ENCODE measurements at regions not wholly inside any gene's neighbourhood (a gene's known extent, or its start where the extent isn't known, plus 50 kb on each side); places are given as distances from the start of the nearest gene placed in this dataset.

- no peak for DNase-seq (ENCODE audit: low read depth in 2 of 2)
Measured at GRCh38 chr14:42143114-42143513, 536.4 kb downstream of the LRFN5 start.

GRCh38 chr14:42141328-42141727 is 534.7 kb downstream of the LRFN5 start:
- no peak for DNase-seq (ENCODE audit: low read depth in 2 of 2)

GRCh38 chr14:42140831-42141279 is 534.2 kb downstream of the LRFN5 start:
- DNase-seq (ENCODE audit: low read depth in 2 of 2), result no peak

- DNase-seq (ENCODE audit: low read depth in 2 of 2), result no peak
Measured at GRCh38 chr14:42140001-42140400, 533.3 kb downstream of the LRFN5 start.

GRCh38 chr14:42138406-42138805 is 531.7 kb downstream of the LRFN5 start:
- DNase-seq (ENCODE audit: low read depth in 2 of 2), result no peak

GRCh38 chr14:42130815-42131214 is 524.1 kb downstream of the LRFN5 start:
- DNase-seq (ENCODE audit: low read depth in 2 of 2), result no peak

- DNase-seq (ENCODE audit: low read depth in 2 of 2), result no peak
Measured at GRCh38 chr14:42123526-42123925, 516.9 kb downstream of the LRFN5 start.

- no peak for DNase-seq (ENCODE audit: low read depth in 2 of 2)
Measured at GRCh38 chr14:42113358-42114069, 506.8 kb downstream of the LRFN5 start.

- no peak for DNase-seq (ENCODE audit: low read depth in 2 of 2)
Measured at GRCh38 chr14:42112108-42112507, 505.4 kb downstream of the LRFN5 start.

GRCh38 chr14:42111355-42111754 is 504.7 kb downstream of the LRFN5 start:
- DNase-seq (ENCODE audit: low read depth in 2 of 2), result no peak

GRCh38 chr14:42110167-42110566 is 503.5 kb downstream of the LRFN5 start:
- no peak for DNase-seq (ENCODE audit: low read depth in 2 of 2)

- DNase-seq (ENCODE audit: low read depth in 2 of 2), result no peak
Measured at GRCh38 chr14:42095155-42095554, 488.5 kb downstream of the LRFN5 start.

GRCh38 chr14:42090122-42090521 is 483.4 kb downstream of the LRFN5 start:
- DNase-seq (ENCODE audit: low read depth in 2 of 2), result no peak

GRCh38 chr14:42079911-42080310 is 473.2 kb downstream of the LRFN5 start:
- DNase-seq (ENCODE audit: low read depth in 2 of 2), result no peak

- DNase-seq (ENCODE audit: low read depth in 2 of 2), result no peak
Measured at GRCh38 chr14:42078345-42078744, 471.7 kb downstream of the LRFN5 start.

- DNase-seq (ENCODE audit: low read depth in 2 of 2), result no peak
Measured at GRCh38 chr14:42070031-42070430, 463.4 kb downstream of the LRFN5 start.

- no peak for DNase-seq (ENCODE audit: low read depth in 2 of 2)
Measured at GRCh38 chr14:42057111-42057510, 450.4 kb downstream of the LRFN5 start.

GRCh38 chr14:42047421-42048055 is 440.9 kb downstream of the LRFN5 start:
- DNase-seq (ENCODE audit: low read depth in 2 of 2), result no peak

GRCh38 chr14:42045383-42045782 is 438.7 kb downstream of the LRFN5 start:
- DNase-seq (ENCODE audit: low read depth in 2 of 2), result no peak

GRCh38 chr14:42028607-42029006 is 421.9 kb downstream of the LRFN5 start:
- DNase-seq (ENCODE audit: low read depth in 2 of 2), result no peak

GRCh38 chr14:42027271-42027670 is 420.6 kb downstream of the LRFN5 start:
- DNase-seq (ENCODE audit: low read depth in 2 of 2), result no peak

- DNase-seq (ENCODE audit: low read depth in 2 of 2), result no peak
Measured at GRCh38 chr14:42023452-42023851, 416.8 kb downstream of the LRFN5 start.

GRCh38 chr14:42014301-42014700 is 407.6 kb downstream of the LRFN5 start:
- no peak for DNase-seq (ENCODE audit: low read depth in 2 of 2)

Data from dermis microvascular lymphatic vessel endothelial cell (primary cell).